C4-2B (cell line): ENCODE measurements at regions not wholly inside any gene's neighbourhood (a gene's known extent, or its start where the extent isn't known, plus 50 kb on each side); places are given as distances from the start of the nearest gene placed in this dataset.

Experiments
- ZFX ChIP-seq: fragments of 450-650 bp; IDR thresholded peaks from 2 replicates; pipeline ENCODE4 v1.6.1; 2017
- TF ChIP-seq, protein P1 (sequence below): fragments of 450-650 bp; conservative IDR thresholded peaks from 2 replicates; pipeline ENCODE4 v1.5.1; 2017; ENCODE audit warnings: mild to moderate bottlenecking

DNA sequence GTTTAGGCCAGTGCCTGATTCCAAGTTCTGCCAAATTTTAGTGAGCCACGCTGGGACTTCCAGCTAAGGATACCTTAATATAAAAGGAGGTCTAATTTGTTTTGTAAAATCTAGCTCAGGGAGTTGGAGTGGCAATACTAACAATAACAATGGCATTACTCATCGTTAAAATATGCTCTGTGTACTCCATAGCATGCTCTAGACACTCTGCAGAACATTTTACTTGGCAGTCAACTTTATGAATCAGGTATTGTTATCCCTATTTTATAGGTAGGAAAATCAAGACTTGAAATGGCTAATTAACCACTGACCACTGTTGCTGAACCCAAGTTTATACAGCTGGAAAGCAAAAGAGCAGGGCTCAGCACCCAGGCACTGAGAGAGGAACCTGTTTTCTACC is 485.0 kb upstream of the KIRREL3 start:
- TF ChIP-seq, protein P1, sequence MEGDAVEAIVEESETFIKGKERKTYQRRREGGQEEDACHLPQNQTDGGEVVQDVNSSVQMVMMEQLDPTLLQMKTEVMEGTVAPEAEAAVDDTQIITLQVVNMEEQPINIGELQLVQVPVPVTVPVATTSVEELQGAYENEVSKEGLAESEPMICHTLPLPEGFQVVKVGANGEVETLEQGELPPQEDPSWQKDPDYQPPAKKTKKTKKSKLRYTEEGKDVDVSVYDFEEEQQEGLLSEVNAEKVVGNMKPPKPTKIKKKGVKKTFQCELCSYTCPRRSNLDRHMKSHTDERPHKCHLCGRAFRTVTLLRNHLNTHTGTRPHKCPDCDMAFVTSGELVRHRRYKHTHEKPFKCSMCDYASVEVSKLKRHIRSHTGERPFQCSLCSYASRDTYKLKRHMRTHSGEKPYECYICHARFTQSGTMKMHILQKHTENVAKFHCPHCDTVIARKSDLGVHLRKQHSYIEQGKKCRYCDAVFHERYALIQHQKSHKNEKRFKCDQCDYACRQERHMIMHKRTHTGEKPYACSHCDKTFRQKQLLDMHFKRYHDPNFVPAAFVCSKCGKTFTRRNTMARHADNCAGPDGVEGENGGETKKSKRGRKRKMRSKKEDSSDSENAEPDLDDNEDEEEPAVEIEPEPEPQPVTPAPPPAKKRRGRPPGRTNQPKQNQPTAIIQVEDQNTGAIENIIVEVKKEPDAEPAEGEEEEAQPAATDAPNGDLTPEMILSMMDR = no peak
- no peak for TF ChIP-seq ZFX
